SK-N-SH (cell line): ENCODE measurements at regions not wholly inside any gene's neighbourhood (a gene's known extent, or its start where the extent isn't known, plus 50 kb on each side); places are given as distances from the start of the nearest gene placed in this dataset.

Experiments
- CTCF ChIA-PET: fragments of 300-600, 350-600 bp; formaldehyde crosslinking; extraction: SDS; loops from one replicate; lab custom pipeline; 2021; lab: Yijun Ruan, JAX
- POLR2A ChIA-PET: fragments of 350-600 bp; sonication (Branson Sonifier 250); formaldehyde crosslinking; extraction: SDS; loops from one replicate; lab custom pipeline; 2020; ENCODE audit warnings: antibody characterized with exemption, inconsistent platforms; lab: Yijun Ruan, JAX
- DNase-seq: peaks from one replicate; pipeline ENCODE4 v3.0.0; 2012
- H2AFZ ChIP-seq: fragments of 200-600 bp; sonication (generic); 2 replicates; pipeline ENCODE4 v1.8.1; 2016; ENCODE audit warnings: antibody characterized with exemption, mild to moderate bottlenecking, low read depth
- H3F3A ChIP-seq: fragments of 200-600 bp; sonication (generic); replicated peaks from 2 replicates; pipeline ENCODE3; 2016; ENCODE audit warnings: antibody characterized with exemption, mild to moderate bottlenecking; ENCODE audit not compliant: insufficient read depth
- H3K27ac ChIP-seq, 2 experiments: fragments of 200-500 bp in 1 of 2; fragments of 200-600 bp in 1 of 2; sonication (Bioruptor generic) in 1 of 2; sonication (generic), shearing (Covaris generic) in 1 of 2; 2 replicates each; pipeline versions ENCODE4 v1.5.1 to v1.6.1; 2014 to 2016; ENCODE audit warnings: low read depth in 2 of 2, inconsistent platforms in 1 of 2, low read length in 1 of 2, mild to moderate bottlenecking in 1 of 2, mixed read lengths in 1 of 2
- H3K27me3 ChIP-seq: fragments of 200-600 bp; sonication (generic), shearing (Covaris generic); 2 replicates; pipeline ENCODE4 v1.6.1; 2016; ENCODE audit warnings: mixed run types; ENCODE audit not compliant: insufficient read depth
- H3K36me3 ChIP-seq, 2 experiments: fragments of 200-500 bp in 1 of 2; fragments of 200-600 bp in 1 of 2; sonication (Bioruptor generic) in 1 of 2; sonication (generic) in 1 of 2; replicated peaks in 1 of 2; 2 replicates each; pipeline versions ENCODE3 to v1.5.1; 2014 to 2016; ENCODE audit warnings: low read length in 1 of 2, mild to moderate bottlenecking in 1 of 2; ENCODE audit not compliant: insufficient read depth in 2 of 2, control insufficient read depth in 1 of 2
- H3K4me1 ChIP-seq, 2 experiments: fragments of 200-500 bp in 1 of 2; fragments of 200-600 bp in 1 of 2; sonication (Bioruptor generic) in 1 of 2; sonication (generic), shearing (Covaris generic) in 1 of 2; 2 replicates each; pipeline versions ENCODE4 v1.5.1 to v1.6.1; 2014 to 2016; ENCODE audit warnings: low read depth in 1 of 2, low read length in 1 of 2, mixed run types in 1 of 2; ENCODE audit not compliant: insufficient read depth in 2 of 2, control insufficient read depth in 1 of 2
- H3K4me2 ChIP-seq: fragments of 200-600 bp; sonication (generic), shearing (Covaris generic); 2 replicates; pipeline ENCODE4 v1.6.1; 2017; ENCODE audit warnings: mixed run types
- H3K4me3 ChIP-seq, 2 experiments: fragments of 200-500 bp in 1 of 2; fragments of 200-600 bp in 1 of 2; sonication (Bioruptor generic) in 1 of 2; sonication (generic), shearing (Covaris generic) in 1 of 2; 2 replicates each; pipeline versions ENCODE4 v1.5.1 to v1.8.1; 2014 to 2016; ENCODE audit warnings: low read depth in 2 of 2, inconsistent platforms in 1 of 2, low read length in 1 of 2, mild to moderate bottlenecking in 1 of 2, mixed read lengths in 1 of 2, moderate library complexity in 1 of 2
- H3K79me2 ChIP-seq: fragments of 200-600 bp; sonication (generic); 2 replicates; pipeline ENCODE4 v1.8.1; 2017; ENCODE audit warnings: mild to moderate bottlenecking; ENCODE audit not compliant: insufficient read depth
- H3K9ac ChIP-seq: fragments of 200-600 bp; sonication (generic); 2 replicates; pipeline ENCODE4 v1.6.1; 2017; ENCODE audit warnings: mixed run types
- H3K9me2 ChIP-seq: fragments of 200-600 bp; sonication (generic); 2 replicates; pipeline ENCODE4 v1.6.1; 2017; ENCODE audit warnings: mixed run types
- H3K9me3 ChIP-seq: fragments of 200-600 bp; sonication (generic); 2 replicates; pipeline ENCODE4 v1.6.1; 2017; ENCODE audit warnings: mixed run types, mild to moderate bottlenecking, moderate library complexity
- H4K20me1 ChIP-seq: fragments of 200-600 bp; sonication (generic); 2 replicates; pipeline ENCODE4 v1.6.1; 2017; ENCODE audit warnings: mild to moderate bottlenecking, mixed run types; ENCODE audit not compliant: insufficient read depth
- JUND ChIP-seq: IDR thresholded peaks from 2 replicates; pipeline ENCODE4 v1.4.0; 2012
- MXI1 ChIP-seq: IDR thresholded peaks from 2 replicates; pipeline ENCODE4 v1.6.1; 2012; ENCODE audit warnings: mild to moderate bottlenecking, low read depth, low read length, improper control_type of control experiment
- NFIC ChIP-seq: IDR thresholded peaks from 2 replicates; pipeline ENCODE4 v1.4.0; 2012; ENCODE audit warnings: borderline replicate concordance
- RFX5 ChIP-seq: IDR thresholded peaks from 2 replicates; pipeline ENCODE4 v1.6.1; 2012; ENCODE audit warnings: mild to moderate bottlenecking, improper control_type of control experiment, low read length
- RXRA ChIP-seq: IDR thresholded peaks from 2 replicates; pipeline ENCODE4 v1.4.0; 2012; ENCODE audit warnings: low read depth, mild to moderate bottlenecking, borderline replicate concordance
- SIN3A ChIP-seq: IDR thresholded peaks from 2 replicates; pipeline ENCODE4 v1.6.1; 2012; ENCODE audit warnings: low read depth, mild to moderate bottlenecking, low read length, moderate library complexity, borderline replicate concordance
- SMC3 ChIP-seq: IDR thresholded peaks from 2 replicates; pipeline ENCODE4 v1.6.1; 2012; ENCODE audit warnings: low read depth, low read length, improper control_type of control experiment
- YY1 ChIP-seq: IDR thresholded peaks from 2 replicates; pipeline ENCODE4 v1.4.0; 2012; ENCODE audit warnings: low read depth, mild to moderate bottlenecking
- WGBS: methylation state at CpG from one replicate; pipeline ENCODE4 v1.1.6; 2017; ENCODE audit warnings: low lambda C conversion rate; 5-methylcytosine and 5-hydroxymethylcytosine counted together
- TF ChIP-seq, protein P1 (sequence below): fragments of 150-350 bp; IDR thresholded peaks from 2 replicates; pipeline ENCODE4 v1.6.1; 2016; ENCODE audit warnings: mild to moderate bottlenecking, low read depth, low read length
- TF ChIP-seq, protein P2 (sequence below): IDR thresholded peaks from 2 replicates; pipeline ENCODE4 v1.4.0; 2012; ENCODE audit warnings: low read depth

GRCh38 chr17:77594416-77595209, 363.9 kb upstream of the TNRC6C start:
- Histone ChIP-seq H3K4me3 (no peak overlapping the region), H3K27ac (no peak overlapping the region), H3K9me2 (no peaks in the 10 kb centered on the region), H3K4me1 (peaks cover 0 to 26% of the 10 kb centered on the region in 2 experiments; a peak in 2 of 4 replicates), H3K27me3 (peaks cover 63% of the 10 kb centered on the region), H3K9ac (no peak overlapping the region), H3F3A (no peaks in the 10 kb centered on the region), H2AFZ (no peak overlapping the region), H3K9me3 (no peaks in the 10 kb centered on the region), H3K36me3 (no peaks in the 10 kb centered on the region), H4K20me1 (no peaks in the 10 kb centered on the region), H3K4me2 (no peak overlapping the region), H3K79me2 (no peaks in the 10 kb centered on the region)
- TF ChIP-seq, protein P1, sequence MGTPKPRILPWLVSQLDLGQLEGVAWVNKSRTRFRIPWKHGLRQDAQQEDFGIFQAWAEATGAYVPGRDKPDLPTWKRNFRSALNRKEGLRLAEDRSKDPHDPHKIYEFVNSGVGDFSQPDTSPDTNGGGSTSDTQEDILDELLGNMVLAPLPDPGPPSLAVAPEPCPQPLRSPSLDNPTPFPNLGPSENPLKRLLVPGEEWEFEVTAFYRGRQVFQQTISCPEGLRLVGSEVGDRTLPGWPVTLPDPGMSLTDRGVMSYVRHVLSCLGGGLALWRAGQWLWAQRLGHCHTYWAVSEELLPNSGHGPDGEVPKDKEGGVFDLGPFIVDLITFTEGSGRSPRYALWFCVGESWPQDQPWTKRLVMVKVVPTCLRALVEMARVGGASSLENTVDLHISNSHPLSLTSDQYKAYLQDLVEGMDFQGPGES, result no peak
- TF ChIP-seq RFX5 (no peak), NFIC (no peak), MXI1 (no peak), RXRA (no peak), SIN3A (no peak), SMC3 (no peak), JUND (no peak)
- TF ChIP-seq, protein P2, sequence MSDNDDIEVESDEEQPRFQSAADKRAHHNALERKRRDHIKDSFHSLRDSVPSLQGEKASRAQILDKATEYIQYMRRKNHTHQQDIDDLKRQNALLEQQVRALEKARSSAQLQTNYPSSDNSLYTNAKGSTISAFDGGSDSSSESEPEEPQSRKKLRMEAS, result no peak
- POLR2A ChIA-PET, result no interaction called here
- CTCF ChIA-PET, result interaction anchor here (0.8 to 1.9 kb wide), 7 partner anchors 13 to 207 kb away, joined by 3 to 7 read pairs (median 3); no protein-coding TSS in a partner anchor
- WGBS, result 45% methylated on average over 7 of the region's 7 CpGs
- no peak for DNase-seq

DNA sequence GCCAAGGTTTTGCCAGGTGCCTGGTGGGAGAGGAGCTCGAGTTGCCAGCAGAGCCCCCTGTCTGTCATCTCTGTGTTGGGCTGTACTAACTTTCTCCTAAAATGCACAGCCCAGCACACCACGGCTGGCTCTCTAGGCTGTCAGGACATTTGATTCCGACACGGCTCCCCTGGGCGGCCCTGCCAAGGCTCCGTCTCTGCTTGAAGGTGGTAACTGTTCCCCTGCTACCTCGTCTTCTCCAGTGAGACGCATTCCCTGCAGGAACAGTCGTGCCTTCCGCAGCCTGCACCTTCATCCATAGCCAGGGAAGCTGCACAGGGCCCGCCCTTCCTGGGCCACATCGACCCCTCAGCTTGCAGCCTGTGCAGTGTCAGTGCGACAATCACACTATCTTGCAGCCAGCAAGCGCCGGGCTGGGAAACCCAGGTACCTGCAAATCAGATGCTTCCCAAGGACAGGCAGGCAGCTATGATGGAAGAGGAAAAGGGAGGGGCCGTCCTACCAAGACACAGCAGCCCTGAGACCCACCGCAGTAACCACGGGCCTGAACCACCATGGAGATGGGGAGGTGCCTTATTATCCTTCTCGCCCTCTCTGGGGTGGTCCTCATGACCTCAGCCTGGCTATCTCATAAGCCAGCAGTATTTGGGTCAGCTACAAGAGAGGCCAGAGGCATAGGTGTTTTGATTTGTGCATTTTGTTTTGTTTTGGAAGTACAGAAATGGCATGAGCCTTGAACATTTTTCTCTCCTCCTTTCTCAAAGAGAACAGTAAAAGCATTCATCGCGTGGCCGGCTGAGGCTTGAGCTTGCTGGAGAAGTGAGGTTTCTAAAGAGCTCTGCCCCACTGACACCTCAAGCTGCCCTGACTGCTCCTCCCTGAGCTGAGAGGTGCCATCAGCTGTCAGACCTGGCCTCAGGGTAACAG, 361.7 kb upstream of the TNRC6C start:
- no peaks in the 10 kb centered on the region for H4K20me1 ChIP-seq
- POLR2A ChIA-PET, result interaction anchor here (1.4 kb wide), 1 partner anchor 362 kb away, joined by 5 read pairs; the partner anchor contains the start of gene TNRC6C
- H2AFZ ChIP-seq, result no peak overlapping the region
- WGBS, result 67% methylated on average over 20 of the region's 22 CpGs
- H3K27ac ChIP-seq, result no peak overlapping the region
- peaks cover 63% of the 10 kb centered on the region for H3K27me3 ChIP-seq
- TF ChIP-seq YY1, result no peak
- no peaks in the 10 kb centered on the region for H3K9me3 ChIP-seq
- H3K36me3 ChIP-seq, result no peaks in the 10 kb centered on the region
- no peak for DNase-seq
- no peak overlapping the region for H3K4me2 ChIP-seq
- no peaks in the 10 kb centered on the region for H3F3A ChIP-seq
- peaks cover 0 to 20% of the 10 kb centered on the region in 2 experiments; a peak in 2 of 4 replicates for H3K4me1 ChIP-seq
- H3K4me3 ChIP-seq, result no peak overlapping the region
- CTCF ChIA-PET, result interaction anchor here (0.6 to 3.1 kb wide), 7 partner anchors 11 to 422 kb away, joined by 3 to 15 read pairs (median 3); no protein-coding TSS in a partner anchor
- H3K9ac ChIP-seq, result no peak overlapping the region
- no peaks in the 10 kb centered on the region for H3K79me2 ChIP-seq
- H3K9me2 ChIP-seq, result no peaks in the 10 kb centered on the region
